Mononuclear cell (primary cell): ENCODE measurements at regions not wholly inside any gene's neighbourhood (a gene's known extent, or its start where the extent isn't known, plus 50 kb on each side); places are given as distances from the start of the nearest gene placed in this dataset.

ENCODE experiments used
- H3K27me3 ChIP-seq: 2 replicates; pipeline ENCODE4 v1.6.0; 2011; ENCODE audit warnings: low read length, control low read depth; ENCODE audit not compliant: insufficient read depth
- H3K4me1 ChIP-seq: 2 replicates; pipeline ENCODE4 v1.5.1; 2011; ENCODE audit warnings: mild to moderate bottlenecking, low read length, control low read depth; ENCODE audit not compliant: insufficient read depth
- H3K4me3 ChIP-seq: 2 replicates; pipeline ENCODE4 v1.5.1; 2011; ENCODE audit warnings: mild to moderate bottlenecking, low read length, moderate library complexity
- H3K9me3 ChIP-seq: 2 replicates; pipeline ENCODE4 v1.5.1; 2011; ENCODE audit warnings: low read depth, mild to moderate bottlenecking, control low read depth, low read length

- H3K4me1 ChIP-seq: peaks cover 24% of the 10 kb centered on the region
- H3K4me3 ChIP-seq: no peak overlapping the region
- no peaks in the 10 kb centered on the region for H3K27me3 ChIP-seq
- no peaks in the 10 kb centered on the region for H3K9me3 ChIP-seq
Observed at GRCh38 chr4:183830438-183830985, 74.6 kb upstream of the STOX2 start.

GRCh38 chr4:183831026-183831446 is 74.1 kb upstream of the STOX2 start:
- no peaks in the 10 kb centered on the region for H3K27me3 ChIP-seq
- H3K4me3 ChIP-seq: no peak overlapping the region
- no peaks in the 10 kb centered on the region for H3K9me3 ChIP-seq
- H3K4me1 ChIP-seq: peaks cover 24% of the 10 kb centered on the region

- Histone ChIP-seq H3K4me1 (peaks cover 24% of the 10 kb centered on the region), H3K9me3 (no peaks in the 10 kb centered on the region), H3K27me3 (no peaks in the 10 kb centered on the region), H3K4me3 (no peak overlapping the region)
Observed at GRCh38 chr4:183831683-183832082, 73.4 kb upstream of the STOX2 start.

GRCh38 chr4:183832776-183833450 is 72.2 kb upstream of the STOX2 start:
- Histone ChIP-seq H3K27me3 (no peaks in the 10 kb centered on the region), H3K9me3 (no peaks in the 10 kb centered on the region), H3K4me1 (peaks cover 24% of the 10 kb centered on the region), H3K4me3 (no peak overlapping the region)

GRCh38 chr4:183834252-183834651 is 70.9 kb upstream of the STOX2 start:
- Histone ChIP-seq H3K4me3 (no peak overlapping the region), H3K9me3 (no peaks in the 10 kb centered on the region), H3K27me3 (no peaks in the 10 kb centered on the region), H3K4me1 (peaks cover 24% of the 10 kb centered on the region)

- H3K27me3 ChIP-seq: no peaks in the 10 kb centered on the region
- H3K4me1 ChIP-seq: peaks cover 1% of the 10 kb centered on the region
- H3K4me3 ChIP-seq: no peak overlapping the region
- H3K9me3 ChIP-seq: no peaks in the 10 kb centered on the region
Observed at GRCh38 chr4:183837222-183837621, 67.9 kb upstream of the STOX2 start.

GRCh38 chr4:183838987-183839712 is 66.0 kb upstream of the STOX2 start:
- H3K27me3 ChIP-seq: no peaks in the 10 kb centered on the region
- H3K4me1 ChIP-seq: no peaks in the 10 kb centered on the region
- H3K9me3 ChIP-seq: no peaks in the 10 kb centered on the region
- H3K4me3 ChIP-seq: no peak overlapping the region

- H3K4me1 ChIP-seq: no peaks in the 10 kb centered on the region
- no peaks in the 10 kb centered on the region for H3K9me3 ChIP-seq
- H3K27me3 ChIP-seq: no peaks in the 10 kb centered on the region
- H3K4me3 ChIP-seq: no peak overlapping the region
Observed at GRCh38 chr4:183840311-183840710, 64.8 kb upstream of the STOX2 start.

GRCh38 chr4:183841001-183841400 is 64.1 kb upstream of the STOX2 start:
- no peaks in the 10 kb centered on the region for H3K27me3 ChIP-seq
- H3K9me3 ChIP-seq: no peaks in the 10 kb centered on the region
- no peaks in the 10 kb centered on the region for H3K4me1 ChIP-seq
- H3K4me3 ChIP-seq: no peak overlapping the region

GRCh38 chr4:183842129-183842528 is 63.0 kb upstream of the STOX2 start:
- Histone ChIP-seq H3K4me1 (no peaks in the 10 kb centered on the region), H3K27me3 (no peaks in the 10 kb centered on the region), H3K9me3 (peaks cover 3% of the 10 kb centered on the region), H3K4me3 (no peak overlapping the region)

GRCh38 chr4:183843248-183843671 is 61.8 kb upstream of the STOX2 start:
- Histone ChIP-seq H3K4me1 (no peaks in the 10 kb centered on the region), H3K27me3 (no peaks in the 10 kb centered on the region), H3K4me3 (no peak overlapping the region), H3K9me3 (peaks cover 4% of the 10 kb centered on the region)

- Histone ChIP-seq H3K27me3 (no peaks in the 10 kb centered on the region), H3K9me3 (peaks cover 4% of the 10 kb centered on the region), H3K4me3 (no peak overlapping the region), H3K4me1 (no peaks in the 10 kb centered on the region)
Observed at GRCh38 chr4:183846951-183847350, 58.2 kb upstream of the STOX2 start.

- Histone ChIP-seq H3K4me3 (no peak overlapping the region), H3K27me3 (no peaks in the 10 kb centered on the region), H3K4me1 (no peaks in the 10 kb centered on the region), H3K9me3 (peaks cover 4% of the 10 kb centered on the region)
Observed at GRCh38 chr4:183848805-183849204, 56.3 kb upstream of the STOX2 start.

- H3K4me3 ChIP-seq: no peak overlapping the region
- no peaks in the 10 kb centered on the region for H3K9me3 ChIP-seq
- no peaks in the 10 kb centered on the region for H3K4me1 ChIP-seq
- H3K27me3 ChIP-seq: no peaks in the 10 kb centered on the region
Observed at GRCh38 chr4:183852910-183853547, 52.1 kb upstream of the STOX2 start.

- H3K4me1 ChIP-seq: no peaks in the 10 kb centered on the region
- H3K4me3 ChIP-seq: no peak overlapping the region
- no peaks in the 10 kb centered on the region for H3K27me3 ChIP-seq
- no peaks in the 10 kb centered on the region for H3K9me3 ChIP-seq
Observed at GRCh38 chr4:183853548-183853940, 51.6 kb upstream of the STOX2 start.
